Glomerular visceral epithelial cell (primary cell): ENCODE measurements at regions not wholly inside any gene's neighbourhood (a gene's known extent, or its start where the extent isn't known, plus 50 kb on each side); places are given as distances from the start of the nearest gene placed in this dataset.
A peak's percentile ranks its signal among the peaks of the same experiment; 100 is the strongest.

ENCODE experiments used
- DNase-seq: peaks from one replicate; pipeline ENCODE4 v3.0.0-alpha.2; 2016; ENCODE audit errors: extremely low spot score

- DNase-seq: no peak
Measured at GRCh38 chr13:30031488-30031887, 181.1 kb upstream of the UBL3 start.

GRCh38 chr13:30030141-30030750 lies 179.8 kb upstream of the UBL3 start:
- DNase-seq: no peak

- DNase-seq: no peak
Measured at GRCh38 chr13:30027569-30028455, 177.4 kb upstream of the UBL3 start.

- no peak for DNase-seq
Measured at GRCh38 chr13:30026909-30027308, 176.5 kb upstream of the UBL3 start.

- DNase-seq: no peak
Measured at GRCh38 chr13:30026093-30026492, 175.7 kb upstream of the UBL3 start.

GRCh38 chr13:30025351-30025750 lies 174.9 kb upstream of the UBL3 start:
- DNase-seq: no peak

GRCh38 chr13:30024125-30024865 lies 173.9 kb upstream of the UBL3 start:
- no peak for DNase-seq

GRCh38 chr13:30023196-30023895 lies 172.9 kb upstream of the UBL3 start:
- DNase-seq: no peak

- no peak for DNase-seq
Measured at GRCh38 chr13:30022796-30023195, 172.4 kb upstream of the UBL3 start.

- no peak for DNase-seq
Measured at GRCh38 chr13:30022256-30022655, 171.8 kb upstream of the UBL3 start.

- DNase-seq: no peak
Measured at GRCh38 chr13:30021611-30022010, 171.2 kb upstream of the UBL3 start.

GRCh38 chr13:30020726-30021312 lies 170.4 kb upstream of the UBL3 start:
- no peak for DNase-seq

- no peak for DNase-seq
Measured at GRCh38 chr13:30019648-30020626, 169.5 kb upstream of the UBL3 start.

- no peak for DNase-seq
Measured at GRCh38 chr13:30017880-30018279, 167.5 kb upstream of the UBL3 start.

- no peak for DNase-seq
Measured at GRCh38 chr13:30016398-30016797, 166.0 kb upstream of the UBL3 start.

GRCh38 chr13:30009411-30009810 lies 159.0 kb upstream of the UBL3 start:
- DNase-seq: no peak

- no peak for DNase-seq
Measured at GRCh38 chr13:30006246-30006645, 155.8 kb upstream of the UBL3 start.

- DNase-seq: no peak
Measured at GRCh38 chr13:30004204-30004603, 153.8 kb upstream of the UBL3 start.

- DNase-seq: peak; percentile 28
Measured at GRCh38 chr13:30002577-30002976, 152.2 kb upstream of the UBL3 start.

GRCh38 chr13:30000370-30000765 lies 150.0 kb upstream of the UBL3 start:
- no peak for DNase-seq
